HepG2 (cell line): ENCODE measurements at regions not wholly inside any gene's neighbourhood (a gene's known extent, or its start where the extent isn't known, plus 50 kb on each side); places are given as distances from the start of the nearest gene placed in this dataset.

Experiments used
- DNMT3B ChIP-seq: conservative IDR thresholded peaks from 2 replicates; pipeline ENCODE4 v1.6.1; 2016; ENCODE audit warnings: missing biosample characterization, control low read depth
- E2F2 ChIP-seq: sonication (generic); formaldehyde crosslinking; IDR thresholded peaks from 2 replicates; pipeline ENCODE4 v1.4.0; 2020; ENCODE audit warnings: missing genetic modification reagents, borderline replicate concordance
- NBN ChIP-seq: fragments of 450-650 bp; conservative IDR thresholded peaks from 2 replicates; pipeline ENCODE4 v1.6.1; 2017
- RARG ChIP-seq: sonication (generic); formaldehyde crosslinking; IDR thresholded peaks from 2 replicates; pipeline ENCODE4 v1.4.0; 2020; ENCODE audit warnings: low read depth, mild to moderate bottlenecking, missing genetic modification reagents
- ZFP36L1 ChIP-seq: sonication (generic); formaldehyde crosslinking; IDR thresholded peaks from 2 replicates; pipeline ENCODE4 v1.8.0; 2022; ENCODE audit warnings: mild to moderate bottlenecking, missing genetic modification reagents, moderate library complexity
- ZNF205 ChIP-seq: IDR thresholded peaks from 2 replicates; pipeline ENCODE4 v1.6.1; 2018; ENCODE audit warnings: missing biosample characterization, missing genetic modification reagents
- ZNF513 ChIP-seq: sonication (generic); formaldehyde crosslinking; conservative IDR thresholded peaks from 2 replicates; pipeline ENCODE4 v1.5.0; 2020; ENCODE audit warnings: missing genetic modification reagents
- ZNF557 ChIP-seq: sonication (generic); formaldehyde crosslinking; IDR thresholded peaks from 2 replicates; pipeline ENCODE4 v1.4.0; 2020; ENCODE audit warnings: missing genetic modification reagents
- TF ChIP-seq, protein P1 (sequence below): sonication (generic); formaldehyde crosslinking; IDR thresholded peaks from 2 replicates; pipeline ENCODE4 v1.5.0; 2020; ENCODE audit warnings: mild to moderate bottlenecking, missing genetic modification reagents
- TF ChIP-seq, protein P2 (sequence below): sonication (generic); formaldehyde crosslinking; IDR thresholded peaks from 2 replicates; pipeline ENCODE4 v1.5.0; 2020; ENCODE audit warnings: missing genetic modification reagents
- TF ChIP-seq, protein P3 (sequence below): sonication (generic); formaldehyde crosslinking; IDR thresholded peaks from 2 replicates; pipeline ENCODE4 v1.4.0; 2020; ENCODE audit warnings: missing genetic modification reagents, mild to moderate bottlenecking, borderline replicate concordance
- TF ChIP-seq, protein P4 (sequence below): sonication (generic); formaldehyde crosslinking; IDR thresholded peaks from 2 replicates; pipeline ENCODE4 v1.8.1; 2023; ENCODE audit warnings: mild to moderate bottlenecking, missing genetic modification reagents, borderline replicate concordance

GRCh38 chr12:127362121-127362520, 904.8 kb upstream of the TMEM132C start (continued):
- TF ChIP-seq, protein P1, sequence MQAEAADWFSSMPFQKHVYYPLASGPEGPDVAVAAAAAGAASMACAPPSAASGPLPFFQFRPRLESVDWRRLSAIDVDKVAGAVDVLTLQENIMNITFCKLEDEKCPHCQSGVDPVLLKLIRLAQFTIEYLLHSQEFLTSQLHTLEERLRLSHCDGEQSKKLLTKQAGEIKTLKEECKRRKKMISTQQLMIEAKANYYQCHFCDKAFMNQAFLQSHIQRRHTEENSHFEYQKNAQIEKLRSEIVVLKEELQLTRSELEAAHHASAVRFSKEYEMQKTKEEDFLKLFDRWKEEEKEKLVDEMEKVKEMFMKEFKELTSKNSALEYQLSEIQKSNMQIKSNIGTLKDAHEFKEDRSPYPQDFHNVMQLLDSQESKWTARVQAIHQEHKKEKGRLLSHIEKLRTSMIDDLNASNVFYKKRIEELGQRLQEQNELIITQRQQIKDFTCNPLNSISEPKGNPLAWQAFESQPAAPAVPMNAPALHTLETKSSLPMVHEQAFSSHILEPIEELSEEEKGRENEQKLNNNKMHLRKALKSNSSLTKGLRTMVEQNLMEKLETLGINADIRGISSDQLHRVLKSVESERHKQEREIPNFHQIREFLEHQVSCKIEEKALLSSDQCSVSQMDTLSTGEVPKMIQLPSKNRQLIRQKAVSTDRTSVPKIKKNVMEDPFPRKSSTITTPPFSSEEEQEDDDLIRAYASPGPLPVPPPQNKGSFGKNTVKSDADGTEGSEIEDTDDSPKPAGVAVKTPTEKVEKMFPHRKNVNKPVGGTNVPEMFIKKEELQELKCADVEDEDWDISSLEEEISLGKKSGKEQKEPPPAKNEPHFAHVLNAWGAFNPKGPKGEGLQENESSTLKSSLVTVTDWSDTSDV (CRISPR knock-in tag) = no peak
- no peak for TF ChIP-seq RARG (CRISPR knock-in tag)
- TF ChIP-seq E2F2 = no peak
- TF ChIP-seq, protein P2, sequence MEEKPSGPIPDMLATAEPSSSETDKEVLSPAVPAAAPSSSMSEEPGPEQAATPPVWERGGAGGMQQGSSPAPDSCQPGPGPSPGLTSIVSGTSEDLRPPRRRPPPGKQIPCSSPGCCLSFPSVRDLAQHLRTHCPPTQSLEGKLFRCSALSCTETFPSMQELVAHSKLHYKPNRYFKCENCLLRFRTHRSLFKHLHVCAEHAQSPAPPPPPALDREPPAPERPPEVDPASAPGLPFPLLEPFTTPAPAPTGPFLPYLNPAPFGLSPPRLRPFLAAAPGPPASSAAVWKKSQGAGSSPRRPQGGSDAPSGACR = no peak
- TF ChIP-seq, protein P3, sequence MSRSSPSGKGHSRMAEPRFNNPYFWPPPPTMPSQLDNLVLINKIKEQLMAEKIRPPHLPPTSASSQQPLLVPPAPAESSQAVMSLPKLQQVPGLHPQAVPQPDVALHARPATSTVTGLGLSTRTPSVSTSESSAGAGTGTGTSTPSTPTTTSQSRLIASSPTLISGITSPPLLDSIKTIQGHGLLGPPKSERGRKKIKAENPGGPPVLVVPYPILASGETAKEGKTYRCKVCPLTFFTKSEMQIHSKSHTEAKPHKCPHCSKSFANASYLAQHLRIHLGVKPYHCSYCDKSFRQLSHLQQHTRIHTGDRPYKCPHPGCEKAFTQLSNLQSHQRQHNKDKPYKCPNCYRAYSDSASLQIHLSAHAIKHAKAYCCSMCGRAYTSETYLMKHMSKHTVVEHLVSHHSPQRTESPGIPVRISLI (CRISPR knock-in tag) = no peak
- TF ChIP-seq ZNF513 (CRISPR knock-in tag) = no peak
- TF ChIP-seq ZFP36L1 = no peak
- TF ChIP-seq ZNF205 (CRISPR knock-in tag) = no peak
- no peak for TF ChIP-seq NBN
- no peak for TF ChIP-seq DNMT3B (CRISPR knock-in tag)
- TF ChIP-seq ZNF557 (CRISPR knock-in tag) = no peak
- TF ChIP-seq, protein P4, sequence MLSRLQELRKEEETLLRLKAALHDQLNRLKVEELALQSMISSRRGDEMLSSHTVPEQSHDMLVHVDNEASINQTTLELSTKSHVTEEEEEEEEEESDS (CRISPR knock-in tag) = no peak
